Astrocyte of the spinal cord (primary cell): ENCODE measurements at regions not wholly inside any gene's neighbourhood (a gene's known extent, or its start where the extent isn't known, plus 50 kb on each side); places are given as distances from the start of the nearest gene placed in this dataset.

Experiments
- DNase-seq: peaks from one replicate; pipeline ENCODE4 v3.0.0; 2011; ENCODE audit warnings: low read depth, low spot score
- H3K4me3 ChIP-seq: 2 replicates; pipeline ENCODE4 v1.5.1; 2011; ENCODE audit warnings: low read depth, mild to moderate bottlenecking, low read length, moderate library complexity
- in situ Hi-C: cut with HindIII; loops from 2 replicates; pipeline ENCODE4 v1.10.0; 2017; ENCODE audit warnings: low sequenced_read_pairs
- TF ChIP-seq, protein P1 (sequence below): IDR thresholded peaks from 2 replicates; pipeline ENCODE4 v1.5.1; 2012; ENCODE audit warnings: low read depth, mild to moderate bottlenecking, low read length, inconsistent platforms

DNA sequence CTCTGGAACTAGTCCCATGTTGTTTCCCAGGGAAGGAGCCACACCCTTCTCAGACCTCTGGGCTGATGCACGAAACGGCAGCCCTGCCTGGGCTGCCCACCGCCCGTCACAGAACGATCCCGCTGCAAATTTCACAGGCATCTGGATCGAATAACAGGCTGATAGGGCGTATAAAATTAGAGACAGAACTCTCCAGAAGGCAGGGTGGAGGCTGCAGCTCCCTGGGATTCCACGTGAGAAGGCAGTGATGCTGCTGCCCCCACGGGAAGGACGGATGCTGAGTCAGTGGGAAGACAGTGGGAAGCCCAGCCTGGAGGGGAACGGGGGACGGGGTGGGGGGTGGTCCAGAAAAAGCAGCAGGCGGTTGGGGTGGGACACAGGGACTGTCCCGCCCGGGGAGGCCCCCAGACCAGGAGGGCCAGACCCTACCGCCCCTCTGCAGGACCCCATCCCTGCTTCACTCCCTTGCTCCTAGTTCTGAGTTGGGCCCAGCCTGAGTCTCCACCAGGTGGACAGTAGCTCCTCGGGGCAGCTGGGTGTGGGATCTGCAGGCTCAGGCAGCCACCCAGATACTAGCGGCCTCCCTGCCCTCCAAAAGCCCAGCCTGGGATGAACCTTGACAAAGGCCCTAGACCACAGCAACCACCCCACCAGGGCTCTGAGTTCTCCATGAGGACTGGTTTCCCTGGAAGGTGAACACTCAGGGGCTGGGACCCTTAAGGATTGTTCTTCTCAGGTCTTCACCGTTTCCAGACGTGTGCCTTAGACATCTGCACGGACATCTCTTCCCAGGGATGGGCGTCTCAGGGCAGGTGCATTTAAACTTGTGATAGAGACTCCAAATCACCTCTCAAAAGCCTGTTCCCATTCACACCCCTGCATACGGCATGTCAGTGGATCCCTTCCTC is 117.8 kb downstream of the METRNL start:
- H3K4me3 ChIP-seq, result no peak overlapping the region
- TF ChIP-seq, protein P1, sequence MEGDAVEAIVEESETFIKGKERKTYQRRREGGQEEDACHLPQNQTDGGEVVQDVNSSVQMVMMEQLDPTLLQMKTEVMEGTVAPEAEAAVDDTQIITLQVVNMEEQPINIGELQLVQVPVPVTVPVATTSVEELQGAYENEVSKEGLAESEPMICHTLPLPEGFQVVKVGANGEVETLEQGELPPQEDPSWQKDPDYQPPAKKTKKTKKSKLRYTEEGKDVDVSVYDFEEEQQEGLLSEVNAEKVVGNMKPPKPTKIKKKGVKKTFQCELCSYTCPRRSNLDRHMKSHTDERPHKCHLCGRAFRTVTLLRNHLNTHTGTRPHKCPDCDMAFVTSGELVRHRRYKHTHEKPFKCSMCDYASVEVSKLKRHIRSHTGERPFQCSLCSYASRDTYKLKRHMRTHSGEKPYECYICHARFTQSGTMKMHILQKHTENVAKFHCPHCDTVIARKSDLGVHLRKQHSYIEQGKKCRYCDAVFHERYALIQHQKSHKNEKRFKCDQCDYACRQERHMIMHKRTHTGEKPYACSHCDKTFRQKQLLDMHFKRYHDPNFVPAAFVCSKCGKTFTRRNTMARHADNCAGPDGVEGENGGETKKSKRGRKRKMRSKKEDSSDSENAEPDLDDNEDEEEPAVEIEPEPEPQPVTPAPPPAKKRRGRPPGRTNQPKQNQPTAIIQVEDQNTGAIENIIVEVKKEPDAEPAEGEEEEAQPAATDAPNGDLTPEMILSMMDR, result no peak
- in situ Hi-C loops, result no loop called here
- peak; percentile 65 for DNase-seq

DNA sequence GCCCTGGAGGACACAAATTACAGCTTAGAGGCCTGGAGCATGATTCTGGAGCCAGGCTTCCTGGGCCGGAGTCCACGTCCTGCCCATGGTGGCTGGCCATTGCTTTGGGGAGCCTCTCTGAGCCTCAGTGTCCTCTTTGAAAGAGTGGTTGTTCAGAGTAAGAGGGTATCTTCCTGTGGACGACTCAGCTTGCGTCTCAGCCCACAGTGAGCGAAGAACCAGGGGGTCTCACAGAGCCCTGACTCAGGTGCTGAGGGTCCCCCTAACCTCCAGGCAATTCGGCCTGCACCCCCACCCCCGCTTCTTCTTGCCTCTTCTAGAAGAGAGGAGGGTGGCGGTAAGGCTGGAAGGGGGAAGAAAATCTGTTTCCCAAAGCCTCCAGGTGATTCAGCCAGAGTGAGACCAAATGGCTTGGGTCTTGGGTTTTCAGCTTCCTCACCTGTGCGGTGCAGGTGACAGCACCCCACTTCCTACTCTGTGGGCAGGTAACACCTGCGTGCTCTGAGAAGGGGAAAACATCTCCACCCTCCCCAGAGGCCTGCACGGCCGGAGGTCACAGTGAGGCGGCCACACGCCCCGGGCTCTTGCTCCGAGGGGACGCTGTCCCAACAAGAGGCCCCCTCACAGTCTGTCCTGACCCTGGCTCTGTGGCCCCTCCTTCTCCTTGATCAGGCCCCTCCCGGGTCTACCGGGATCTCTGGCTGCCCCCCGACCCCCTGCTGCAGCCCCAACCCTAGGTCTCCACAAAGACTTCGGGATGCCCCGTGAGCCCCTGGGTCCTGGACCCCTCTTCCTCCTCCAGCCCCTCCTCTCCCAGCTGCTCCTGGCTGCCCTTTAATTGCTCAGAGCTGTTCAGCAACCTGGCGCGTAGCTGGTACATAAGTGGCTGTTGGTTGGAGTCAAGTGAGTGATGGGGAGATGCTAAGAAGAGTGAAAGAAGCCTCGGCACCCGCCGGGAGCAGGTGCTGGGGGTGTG is 119.2 kb downstream of the METRNL start:
- no peak for DNase-seq
- TF ChIP-seq, protein P1, result no peak
- H3K4me3 ChIP-seq, result no peak overlapping the region
- in situ Hi-C loops, result no loop called here

DNA sequence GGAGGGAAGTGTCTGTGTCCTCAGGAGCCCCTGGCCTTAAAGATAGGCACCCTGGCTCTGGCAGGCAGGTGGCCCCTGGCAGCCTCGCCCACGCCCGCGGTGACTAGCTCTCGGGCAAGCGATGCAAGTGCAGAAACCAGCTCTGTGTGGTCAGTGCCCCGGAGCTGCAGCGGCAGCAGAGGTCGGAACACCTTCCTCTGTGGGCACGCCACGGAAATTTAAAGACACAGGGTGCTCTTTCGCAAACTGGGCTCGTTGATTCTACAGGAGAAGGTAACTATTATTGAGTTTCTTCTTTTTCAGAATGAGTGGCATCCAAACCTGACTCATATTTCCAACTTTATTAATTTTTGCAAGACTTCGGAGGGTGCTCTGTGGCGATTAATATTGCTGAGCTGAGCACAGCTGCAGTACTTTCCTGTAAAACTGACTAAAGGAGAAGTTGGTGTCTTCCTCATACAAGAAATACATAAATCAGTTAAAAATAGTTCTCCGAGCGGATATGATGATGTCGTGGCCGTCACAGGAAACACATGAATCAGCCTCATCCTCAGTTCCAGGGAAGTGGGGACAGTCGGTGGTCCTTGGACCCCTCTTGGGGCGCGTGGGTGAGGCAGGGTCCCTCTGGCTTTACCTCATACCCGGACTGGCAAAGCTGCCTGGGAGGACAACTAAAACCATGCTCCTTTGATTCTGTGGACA is 120.2 kb downstream of the METRNL start:
- TF ChIP-seq, protein P1, result no peak
- peak; percentile 43 for DNase-seq
- in situ Hi-C loops, result no loop called here
- H3K4me3 ChIP-seq, result no peak overlapping the region

DNA sequence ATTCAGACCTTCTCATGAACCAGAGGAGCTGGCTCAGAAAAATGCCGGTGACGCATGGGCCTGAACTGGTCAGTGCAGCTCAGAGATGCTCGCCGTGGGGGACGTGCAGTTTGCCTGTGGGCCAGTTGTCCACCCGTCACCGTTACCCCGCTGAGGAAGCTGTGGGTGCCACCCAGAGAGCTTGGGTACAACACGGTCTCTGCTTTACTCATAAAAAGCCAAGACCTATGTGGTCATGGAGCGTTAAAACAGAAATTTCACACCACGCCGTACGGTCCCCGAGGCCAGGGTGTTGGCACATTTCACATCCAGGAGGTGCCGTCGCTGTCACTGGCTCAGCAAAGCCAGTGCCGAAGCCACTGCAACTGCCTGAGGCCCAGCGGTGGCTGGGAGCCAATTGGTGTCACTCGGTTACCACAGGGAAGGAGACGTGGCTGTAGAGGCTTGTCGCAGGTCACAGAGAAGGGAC is 120.9 kb downstream of the METRNL start:
- in situ Hi-C loops, result no loop called here
- H3K4me3 ChIP-seq, result no peak overlapping the region
- TF ChIP-seq, protein P1, result no peak
- peak; percentile 52 for DNase-seq

DNA sequence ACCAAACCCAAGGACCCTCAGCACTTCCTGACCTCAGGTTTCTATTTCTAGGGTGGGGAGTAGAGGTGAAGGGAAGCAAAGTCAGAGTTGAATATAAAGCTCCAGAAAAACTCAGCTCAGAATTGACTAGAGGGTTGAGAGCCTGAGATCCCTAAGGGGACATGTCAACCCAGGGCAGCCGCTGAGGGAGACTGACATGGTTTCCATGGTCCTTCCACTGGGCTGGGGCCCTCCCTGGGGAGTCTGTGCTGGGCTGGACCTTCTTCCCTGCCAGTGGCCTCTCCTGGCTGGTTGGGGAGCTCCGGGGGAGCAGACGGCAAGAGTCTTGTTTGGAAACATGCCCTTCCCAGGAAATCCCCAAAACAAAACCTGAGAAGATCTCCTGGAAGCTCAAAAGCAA is 121.3 kb downstream of the METRNL start:
- TF ChIP-seq, protein P1, result no peak
- no peak overlapping the region for H3K4me3 ChIP-seq
- DNase-seq, result no peak
- in situ Hi-C loops, result no loop called here
